Lower lobe of right lung (tissue), 2 donors: ENCODE measurements at regions not wholly inside any gene's neighbourhood (a gene's known extent, or its start where the extent isn't known, plus 50 kb on each side); places are given as distances from the start of the nearest gene placed in this dataset.

Experiments used
- ATAC-seq, 2 donors: fragments of 200-7000 bp; cut with Tn5 transposase; one replicate each; pipeline ENCODE4 v1.9.1; 2020 to 2022; ENCODE audit warnings: mild to moderate bottlenecking in 2 of 2, moderate library complexity in 2 of 2
- DNase-seq: peaks from one replicate; pipeline ENCODE4 v3.0.0-alpha.2; 2020
- H3K27ac ChIP-seq: fragments of 200-600 bp; one replicate; pipeline ENCODE4 v1.8.0; 2022
- H3K27me3 ChIP-seq: fragments of 200-600 bp; one replicate; pipeline ENCODE4 v1.8.0; 2022; ENCODE audit warnings: low read depth
- H3K36me3 ChIP-seq: fragments of 200-600 bp; one replicate; pipeline ENCODE4 v1.8.0; 2022; ENCODE audit warnings: mild to moderate bottlenecking
- H3K4me1 ChIP-seq: fragments of 200-600 bp; one replicate; pipeline ENCODE4 v1.8.0; 2022
- H3K4me3 ChIP-seq: fragments of 200-600 bp; one replicate; pipeline ENCODE4 v1.8.0; 2022; ENCODE audit warnings: mild to moderate bottlenecking
- H3K9me3 ChIP-seq: fragments of 200-600 bp; one replicate; pipeline ENCODE4 v1.8.0; 2022
- intact Hi-C: fragments of 100-400 bp; cut with DNase I; formaldehyde crosslinking; loops from one replicate; pipeline ENCODE4 v1.11.0; 2022
- TF ChIP-seq, protein P1 (sequence below): fragments of 200-600 bp; IDR thresholded peaks from one replicate; pipeline ENCODE4 v1.8.0; 2022; ENCODE audit warnings: antibody characterized with exemption, mild to moderate bottlenecking
- donor health status: DM: no; HTN: yes; CAD: no; lungs with severe emphysema.

DNA sequence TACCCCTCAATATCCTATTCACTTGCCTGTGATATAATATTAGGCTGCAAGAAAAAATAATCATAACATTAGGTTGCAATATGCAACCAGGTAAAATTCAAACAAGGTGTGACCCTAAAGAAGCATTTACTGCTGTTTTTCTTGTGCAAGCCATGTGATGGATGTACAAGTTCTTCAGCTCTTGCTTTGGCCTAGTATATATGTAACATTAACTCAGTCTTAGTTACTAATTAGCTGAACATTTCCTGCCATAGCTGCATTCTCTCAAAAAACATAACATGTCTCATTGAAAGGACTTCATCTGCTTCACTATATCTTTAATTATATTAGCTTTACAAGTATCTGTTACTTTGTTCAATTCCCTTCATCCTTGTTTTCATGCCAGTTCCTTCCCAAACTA lies 406.8 kb upstream of the HTR2A start:
- intact Hi-C loops = no loop called here
- H3K9me3 ChIP-seq = no peaks in the 10 kb centered on the region
- H3K27ac ChIP-seq = no peak overlapping the region
- ATAC-seq (no peak), DNase-seq (no peak)
- no peak overlapping the region for H3K4me3 ChIP-seq
- H3K4me1 ChIP-seq = no peaks in the 10 kb centered on the region
- H3K36me3 ChIP-seq = no peaks in the 10 kb centered on the region
- TF ChIP-seq, protein P1, sequence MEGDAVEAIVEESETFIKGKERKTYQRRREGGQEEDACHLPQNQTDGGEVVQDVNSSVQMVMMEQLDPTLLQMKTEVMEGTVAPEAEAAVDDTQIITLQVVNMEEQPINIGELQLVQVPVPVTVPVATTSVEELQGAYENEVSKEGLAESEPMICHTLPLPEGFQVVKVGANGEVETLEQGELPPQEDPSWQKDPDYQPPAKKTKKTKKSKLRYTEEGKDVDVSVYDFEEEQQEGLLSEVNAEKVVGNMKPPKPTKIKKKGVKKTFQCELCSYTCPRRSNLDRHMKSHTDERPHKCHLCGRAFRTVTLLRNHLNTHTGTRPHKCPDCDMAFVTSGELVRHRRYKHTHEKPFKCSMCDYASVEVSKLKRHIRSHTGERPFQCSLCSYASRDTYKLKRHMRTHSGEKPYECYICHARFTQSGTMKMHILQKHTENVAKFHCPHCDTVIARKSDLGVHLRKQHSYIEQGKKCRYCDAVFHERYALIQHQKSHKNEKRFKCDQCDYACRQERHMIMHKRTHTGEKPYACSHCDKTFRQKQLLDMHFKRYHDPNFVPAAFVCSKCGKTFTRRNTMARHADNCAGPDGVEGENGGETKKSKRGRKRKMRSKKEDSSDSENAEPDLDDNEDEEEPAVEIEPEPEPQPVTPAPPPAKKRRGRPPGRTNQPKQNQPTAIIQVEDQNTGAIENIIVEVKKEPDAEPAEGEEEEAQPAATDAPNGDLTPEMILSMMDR = no peak
- no peaks in the 10 kb centered on the region for H3K27me3 ChIP-seq

DNA sequence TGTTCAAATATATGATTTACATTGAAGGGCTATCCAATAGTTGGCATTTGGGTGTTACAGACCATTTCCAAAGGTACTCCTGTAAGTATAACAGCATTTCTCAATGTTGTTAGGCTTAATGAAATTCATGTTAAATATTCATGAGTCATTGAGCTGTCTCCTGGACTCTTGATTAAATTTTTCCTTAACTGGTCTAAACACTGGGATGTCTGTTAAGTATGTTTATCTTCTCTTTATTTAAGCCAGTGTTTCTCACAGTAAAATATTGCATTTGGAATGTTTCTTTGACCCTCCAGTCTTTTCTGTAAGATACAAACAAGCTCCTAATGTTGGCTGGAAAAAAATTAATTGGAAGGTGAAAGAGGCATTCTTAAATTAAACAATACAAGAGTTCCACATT lies 402.5 kb upstream of the HTR2A start:
- H3K4me3 ChIP-seq = no peak overlapping the region
- no peaks in the 10 kb centered on the region for H3K27me3 ChIP-seq
- no peaks in the 10 kb centered on the region for H3K9me3 ChIP-seq
- DNase-seq (no peak), ATAC-seq (no peak)
- H3K27ac ChIP-seq = no peak overlapping the region
- H3K4me1 ChIP-seq = no peaks in the 10 kb centered on the region
- H3K36me3 ChIP-seq = no peaks in the 10 kb centered on the region
- intact Hi-C loops = no loop called here
- TF ChIP-seq, protein P1 = no peak

DNA sequence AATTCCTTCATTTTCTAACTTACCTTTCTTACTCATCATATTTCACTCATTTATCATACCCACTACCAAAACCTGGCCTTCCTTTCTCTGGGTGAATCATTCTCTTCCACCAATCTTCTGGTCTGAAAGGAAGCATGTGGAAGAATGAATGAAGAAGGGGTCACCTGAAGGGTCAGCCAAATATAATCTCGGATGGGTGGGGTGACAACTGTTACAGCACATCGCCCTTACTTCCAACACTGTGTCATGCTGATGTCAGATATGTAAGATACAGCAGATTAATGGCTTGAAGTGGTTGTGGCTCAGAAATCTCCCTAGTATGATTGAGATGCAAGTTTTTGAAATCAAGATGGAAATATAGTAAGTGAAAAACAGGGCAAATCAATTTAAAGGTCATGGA lies 401.7 kb upstream of the HTR2A start:
- Histone ChIP-seq H3K27ac (no peak overlapping the region), H3K9me3 (no peaks in the 10 kb centered on the region), H3K36me3 (no peaks in the 10 kb centered on the region), H3K27me3 (no peaks in the 10 kb centered on the region), H3K4me3 (no peak overlapping the region), H3K4me1 (no peaks in the 10 kb centered on the region)
- intact Hi-C loops = no loop called here
- no peak for DNase-seq
- TF ChIP-seq, protein P1 = no peak
- no peak for ATAC-seq

DNA sequence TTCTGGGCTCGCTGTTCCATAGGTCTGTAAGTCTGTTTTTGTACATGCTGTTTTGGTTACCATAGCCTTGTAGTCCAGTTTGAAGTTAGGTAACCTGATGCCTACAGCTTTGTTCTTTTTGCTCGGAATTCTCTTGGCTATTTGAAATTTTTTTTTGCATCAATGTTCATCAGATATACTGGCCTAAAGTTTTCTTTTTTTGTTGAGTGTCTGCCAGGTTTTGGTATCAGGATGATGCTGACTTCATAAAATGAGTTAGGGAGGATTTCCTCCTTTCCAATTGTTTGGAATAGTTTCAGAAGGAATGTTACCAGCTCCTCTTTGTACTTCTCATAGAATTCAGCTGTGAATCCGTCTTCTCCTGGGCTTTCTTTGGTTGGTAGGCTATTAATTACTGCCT lies 397.8 kb upstream of the HTR2A start:
- DNase-seq = no peak
- no peaks in the 10 kb centered on the region for H3K9me3 ChIP-seq
- intact Hi-C loops = no loop called here
- H3K36me3 ChIP-seq = no peaks in the 10 kb centered on the region
- no peak overlapping the region for H3K4me3 ChIP-seq
- no peak overlapping the region for H3K27ac ChIP-seq
- ATAC-seq = no peak
- TF ChIP-seq, protein P1 = no peak
- H3K4me1 ChIP-seq = no peaks in the 10 kb centered on the region
- no peaks in the 10 kb centered on the region for H3K27me3 ChIP-seq

DNA sequence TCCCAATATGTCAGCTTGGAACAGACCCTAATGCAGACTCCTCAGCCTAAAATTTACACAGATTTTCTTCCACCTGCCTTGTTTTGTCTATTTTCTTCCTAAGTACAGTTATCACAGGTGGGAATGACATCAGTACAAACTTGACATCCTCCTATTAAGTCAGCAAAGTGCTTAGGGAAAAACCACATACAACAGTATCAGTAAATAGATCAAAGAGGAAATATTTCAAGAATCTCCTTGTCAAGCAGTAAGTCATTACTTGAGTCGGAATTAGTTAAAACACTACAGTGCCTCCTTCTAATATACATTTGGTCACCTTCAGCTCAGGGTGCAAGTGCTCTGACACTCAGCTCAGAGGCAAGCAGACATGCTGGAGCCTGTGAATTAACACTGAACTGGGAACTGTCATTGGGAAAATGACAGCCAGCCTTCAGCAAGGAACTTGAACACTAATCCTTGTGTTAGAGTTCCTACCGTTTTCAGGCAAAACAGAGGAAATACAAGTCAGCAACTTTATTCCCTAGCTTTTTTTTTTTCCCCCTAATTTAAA lies 394.3 kb upstream of the HTR2A start:
- Histone ChIP-seq H3K4me3 (no peak overlapping the region), H3K36me3 (no peaks in the 10 kb centered on the region), H3K27ac (no peak overlapping the region), H3K27me3 (no peaks in the 10 kb centered on the region), H3K4me1 (no peaks in the 10 kb centered on the region), H3K9me3 (no peaks in the 10 kb centered on the region)
- no peak for DNase-seq
- TF ChIP-seq, protein P1 = no peak
- intact Hi-C loops = no loop called here
- ATAC-seq = peak in 1 of 2 donors; percentile 35

DNA sequence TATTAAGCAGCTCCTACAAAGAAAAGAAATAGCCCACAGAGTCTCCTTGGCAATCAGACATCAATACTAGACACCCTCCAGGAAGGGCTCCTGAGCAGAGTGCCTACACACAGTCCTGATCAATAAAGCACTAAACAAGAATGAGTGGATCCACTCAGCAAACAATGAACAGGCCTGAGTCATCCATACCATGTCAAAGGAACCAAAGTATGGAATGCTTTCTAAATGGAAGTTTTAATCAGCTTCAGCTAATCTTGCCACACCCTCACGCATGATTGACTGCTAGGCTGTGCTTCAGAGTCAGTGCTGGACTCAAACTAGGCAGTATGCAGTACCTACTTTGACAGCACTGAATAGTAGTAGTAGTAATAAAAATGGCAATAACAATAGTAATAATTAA lies 392.7 kb upstream of the HTR2A start:
- no peak overlapping the region for H3K4me3 ChIP-seq
- DNase-seq (no peak), ATAC-seq (no peak)
- TF ChIP-seq, protein P1 = no peak
- H3K27ac ChIP-seq = no peak overlapping the region
- no peaks in the 10 kb centered on the region for H3K9me3 ChIP-seq
- H3K27me3 ChIP-seq = no peaks in the 10 kb centered on the region
- no peaks in the 10 kb centered on the region for H3K36me3 ChIP-seq
- intact Hi-C loops = no loop called here
- H3K4me1 ChIP-seq = no peaks in the 10 kb centered on the region
